HCT116 (cell line): ENCODE measurements at regions not wholly inside any gene's neighbourhood (a gene's known extent, or its start where the extent isn't known, plus 50 kb on each side); places are given as distances from the start of the nearest gene placed in this dataset.

ENCODE experiments used
- ATAC-seq: fragments of 200-7000 bp; cut with Tn5 transposase; 2 replicates; pipeline ENCODE4 v1.9.1; 2020; ENCODE audit warnings: mild to moderate bottlenecking, moderate library complexity
- BruUV-seq: library from RNA; stranded (reverse); fragments of 400-500 nt; replicated peaks from 2 replicates; lab custom pipeline; 2021; lab: Mats Ljungman, UMichigan
- CTCF ChIA-PET: fragments of 300-600 bp; sonication (Branson Sonifier 250); formaldehyde crosslinking; loops from one replicate; lab custom pipeline; 2021; ENCODE audit warnings: antibody characterized with exemption; lab: Charles Lee
- POLR2A ChIA-PET: fragments of 300-600, 350-600 bp; sonication (Branson Sonifier 250); formaldehyde crosslinking; loops from one replicate; lab custom pipeline; 2021; ENCODE audit warnings: antibody characterized with exemption; lab: Charles Lee
- RAD21 ChIA-PET, 2 experiments: fragments of 300-600 bp; sonication (Branson Sonifier 250); formaldehyde crosslinking; loops; one replicate each; lab custom pipeline; 2023; ENCODE audit warnings: low total read pairs in 2 of 2; ENCODE audit not compliant: uncharacterized antibody in 2 of 2, unreplicated experiment in 2 of 2, low non-redundant PET in 1 of 2; lab: Charles Lee
- DNase-seq: peaks from one replicate; pipeline ENCODE4 v3.0.0-alpha.2; 2010; ENCODE audit warnings: low read depth, low spot score
- H2AFZ ChIP-seq: fragments of 200-600 bp; shearing (Covaris generic), sonication (generic); 2 replicates; pipeline ENCODE4 v1.6.1; 2017; ENCODE audit warnings: low read depth, mixed run types, mixed read lengths, antibody characterized with exemption, low read length; ENCODE audit not compliant: poor library complexity, severe bottlenecking
- H3K27ac ChIP-seq: 2 replicates; pipeline ENCODE4 v1.5.1; 2012; ENCODE audit warnings: low read depth, low read length
- H3K27me3 ChIP-seq: fragments of 200-600 bp; sonication (generic); 2 replicates; pipeline ENCODE4 v1.6.1; 2016; ENCODE audit warnings: mixed run types, low read length, mixed read lengths; ENCODE audit not compliant: insufficient read depth
- H3K36me3 ChIP-seq, 2 experiments: fragments of 200-500 bp in 1 of 2; fragments of 200-600 bp in 1 of 2; sonication (Bioruptor generic) in 1 of 2; sonication (generic) in 1 of 2; 2 replicates each; pipeline versions ENCODE4 v1.5.1 to v1.6.1; 2014 to 2016; ENCODE audit warnings: low read length in 2 of 2, inconsistent platforms in 1 of 2, mixed read lengths in 1 of 2, mixed run types in 1 of 2; ENCODE audit not compliant: insufficient read depth in 2 of 2, control insufficient read depth in 1 of 2
- H3K4me1 ChIP-seq, 2 experiments: fragments of 200-600 bp in 1 of 2; sonication (generic) in 1 of 2; 2 replicates each; pipeline versions ENCODE4 v1.5.1 to v1.6.1; 2012 to 2017; ENCODE audit warnings: low read length in 2 of 2, inconsistent platforms in 1 of 2, mild to moderate bottlenecking in 1 of 2, mixed read lengths in 1 of 2, mixed run types in 1 of 2, moderate library complexity in 1 of 2; ENCODE audit not compliant: insufficient read depth in 2 of 2, control insufficient read depth in 1 of 2
- H3K4me2 ChIP-seq: fragments of 200-600 bp; sonication (generic); 2 replicates; pipeline ENCODE4 v1.6.1; 2017; ENCODE audit warnings: mixed run types, low read length, mixed read lengths
- H3K4me3 ChIP-seq, 2 experiments: fragments of 200-600 bp in 1 of 2; sonication (generic) in 1 of 2; replicated peaks in 1 of 2; 2 replicates each; pipeline ENCODE4 v1.5.1; 2011 to 2016; ENCODE audit warnings: low read length in 2 of 2, control low read depth in 1 of 2, low read depth in 1 of 2, mild to moderate bottlenecking in 1 of 2, mixed read lengths in 1 of 2, mixed run types in 1 of 2
- H3K79me2 ChIP-seq: fragments of 200-600 bp; sonication (generic); 2 replicates; pipeline ENCODE4 v1.6.1; 2017; ENCODE audit warnings: mild to moderate bottlenecking, mixed run types, low read length, moderate library complexity, mixed read lengths; ENCODE audit not compliant: insufficient read depth
- H3K9ac ChIP-seq: fragments of 200-600 bp; sonication (generic); 2 replicates; pipeline ENCODE4 v1.6.1; 2016; ENCODE audit warnings: low read length, mixed read lengths
- H3K9me2 ChIP-seq: fragments of 200-600 bp; sonication (generic), shearing (Covaris generic); 2 replicates; pipeline ENCODE4 v1.6.1; 2017; ENCODE audit warnings: mixed run types, mild to moderate bottlenecking, moderate library complexity; ENCODE audit not compliant: insufficient read depth
- H3K9me3 ChIP-seq, 2 experiments: fragments of 200-500 bp in 1 of 2; fragments of 200-600 bp in 1 of 2; sonication (Bioruptor generic) in 1 of 2; sonication (generic) in 1 of 2; 2 replicates each; pipeline ENCODE4 v1.6.1; 2014 to 2017; ENCODE audit warnings: low read length in 2 of 2, mixed read lengths in 2 of 2, inconsistent platforms in 1 of 2, low read depth in 1 of 2, mild to moderate bottlenecking in 1 of 2, mixed run types in 1 of 2, moderate library complexity in 1 of 2; ENCODE audit not compliant: control insufficient read depth in 1 of 2, insufficient read depth in 1 of 2
- H4K20me1 ChIP-seq: fragments of 200-600 bp; sonication (generic), shearing (Covaris generic); 2 replicates; pipeline ENCODE4 v1.6.1; 2017; ENCODE audit warnings: mixed run types, mild to moderate bottlenecking, moderate library complexity; ENCODE audit not compliant: insufficient read depth
- CBX3 ChIP-seq: IDR thresholded peaks from 2 replicates; pipeline ENCODE4 v1.6.1; 2012; ENCODE audit warnings: low read depth
- CTCF ChIP-seq, 3 experiments: fragments of 200-600 bp in 1 of 3; sonication (generic) in 1 of 3; IDR thresholded peaks in 2 of 3; conservative IDR thresholded peaks in 1 of 3; 2 replicates each; pipeline ENCODE4 v1.5.1; 2012 to 2017; ENCODE audit warnings: low read depth in 2 of 3, low read length in 2 of 3, antibody characterized with exemption in 1 of 3, borderline replicate concordance in 1 of 3, control low read depth in 1 of 3, mild to moderate bottlenecking in 1 of 3, mixed read lengths in 1 of 3, mixed run types in 1 of 3, moderate library complexity in 1 of 3; ENCODE audit not compliant: insufficient read depth in 1 of 3
- EZH2 ChIP-seq: fragments of 200-600 bp; sonication (generic); IDR thresholded peaks from 2 replicates; pipeline ENCODE4 v1.6.1; 2017; ENCODE audit warnings: antibody characterized with exemption, mixed run types
- FOSL1 ChIP-seq: IDR thresholded peaks from 2 replicates; pipeline ENCODE4 v1.6.1; 2012; ENCODE audit warnings: low read depth
- POLR2A ChIP-seq: IDR thresholded peaks from 2 replicates; pipeline ENCODE4 v1.7.0; 2011; ENCODE audit warnings: borderline replicate concordance; ENCODE audit not compliant: insufficient read depth, insufficient read length; ENCODE audit errors: extremely low read depth
- POLR2AphosphoS5 ChIP-seq: IDR thresholded peaks from 2 replicates; pipeline ENCODE4 v1.6.1; 2011; ENCODE audit warnings: mild to moderate bottlenecking, low read depth, low read length, moderate library complexity
- SIN3A ChIP-seq: IDR thresholded peaks from 2 replicates; pipeline ENCODE4 v1.6.1; 2012; ENCODE audit warnings: low read depth
- SP1 ChIP-seq: IDR thresholded peaks from 2 replicates; pipeline ENCODE4 v1.6.1; 2012; ENCODE audit warnings: low read depth
- SRF ChIP-seq: IDR thresholded peaks from 2 replicates; pipeline ENCODE4 v1.6.1; 2012; ENCODE audit warnings: low read depth
- YY1 ChIP-seq: IDR thresholded peaks from 2 replicates; pipeline ENCODE4 v1.6.1; 2011; ENCODE audit warnings: low read length, low read depth, moderate library complexity, mild to moderate bottlenecking; ENCODE audit not compliant: insufficient replicate concordance; ENCODE audit errors: extremely low read depth
- ZFX ChIP-seq: fragments of 450-650 bp; IDR thresholded peaks from 2 replicates; pipeline ENCODE4 v1.6.1; 2017
- ZNF274 ChIP-seq: fragments of 200-500 bp; sonication (Bioruptor generic); IDR thresholded peaks from 2 replicates; pipeline ENCODE4 v1.6.1; 2014; ENCODE audit warnings: mild to moderate bottlenecking, low read depth, low read length, inconsistent platforms
- intact Hi-C: fragments of 100-400 bp; cut with micrococcal nuclease; formaldehyde crosslinking; loops from 2 replicates; pipeline ENCODE4 v1.10.0; 2022
- TF ChIP-seq, protein P1 (sequence below): IDR thresholded peaks from 2 replicates; pipeline ENCODE4 v1.6.1; 2012

DNA sequence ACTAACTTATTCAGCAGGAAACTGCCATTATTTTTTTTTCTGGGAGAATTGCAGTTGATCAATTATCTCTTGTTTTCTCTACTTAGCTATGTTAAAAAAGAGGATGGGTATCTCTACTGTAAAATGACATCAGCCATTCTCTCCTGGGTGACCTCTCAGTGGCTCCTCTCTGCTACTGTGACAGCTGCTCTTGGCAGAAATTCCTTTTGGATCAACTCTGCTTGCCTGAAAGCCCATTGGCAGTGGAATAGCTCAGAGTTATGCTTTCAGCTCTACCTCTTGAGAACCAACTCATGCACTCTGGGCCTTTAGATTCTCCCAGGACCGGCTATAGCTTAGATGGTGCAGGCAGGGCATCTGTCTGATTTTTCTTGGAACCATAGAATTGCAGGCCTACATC is 99.9 kb upstream of the GAP43 start (continued):
- TF ChIP-seq CTCF (IDR thresholded peaks at IDR 0.05 in 2 of 3, conservative IDR thresholded peaks at IDR 0.05 in 1 of 3; ENCODE audit: borderline replicate concordance in 1 of 3, insufficient read depth in 1 of 3, low read depth in 2 of 3, low read length in 2 of 3) (no peak), ZFX (no peak), FOSL1 (no peak), YY1 (no peak)

GRCh38 chr3:115524549-115524948 is 98.8 kb upstream of the GAP43 start:
- CTCF ChIA-PET: no interaction called here
- H3K27me3 ChIP-seq: no peaks in the 10 kb centered on the region
- ATAC-seq (no peak), DNase-seq (no peak)
- no peak overlapping the region for H3K4me3 ChIP-seq
- H3K4me2 ChIP-seq: no peak overlapping the region
- no peaks in the 10 kb centered on the region for H3K36me3 ChIP-seq
- no peaks in the 10 kb centered on the region for H3K4me1 ChIP-seq
- H3K9me2 ChIP-seq: no peaks in the 10 kb centered on the region
- RAD21 ChIA-PET: no interaction called here
- POLR2A ChIA-PET: no interaction called here
- no peak overlapping the region for H3K9ac ChIP-seq
- BruUV-seq: no TSS peak
- no peaks in the 10 kb centered on the region for H3K79me2 ChIP-seq
- no peak for TF ChIP-seq POLR2AphosphoS5
- TF ChIP-seq SIN3A: no peak
- no peak overlapping the region for H2AFZ ChIP-seq
- H3K9me3 ChIP-seq: no peaks in the 10 kb centered on the region
- no peaks in the 10 kb centered on the region for H4K20me1 ChIP-seq
- H3K27ac ChIP-seq: no peak overlapping the region
- intact Hi-C loops: no loop called here

DNA sequence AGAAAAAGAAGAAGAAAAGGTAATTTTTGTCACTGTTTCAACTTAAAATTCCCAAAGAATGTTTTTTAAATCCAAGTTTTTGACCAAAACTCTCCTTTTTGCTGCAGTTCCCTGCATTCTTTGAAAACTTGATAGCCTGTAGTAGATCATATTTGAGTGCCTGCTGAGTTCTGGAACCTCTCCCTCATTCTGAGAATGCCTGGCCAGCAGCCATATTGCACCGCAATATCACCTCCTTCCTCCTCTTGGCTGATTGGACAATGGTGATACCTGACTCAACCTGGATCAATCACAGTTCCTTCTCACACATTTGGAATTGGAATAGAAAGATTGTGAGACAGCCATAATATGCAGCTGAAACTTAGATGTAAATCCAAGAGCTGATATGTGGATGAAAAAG is 97.6 kb upstream of the GAP43 start:
- H3K27ac ChIP-seq: no peak overlapping the region
- H3K36me3 ChIP-seq: no peaks in the 10 kb centered on the region
- ChIA-PET CTCF (no interaction called here), RAD21 (no interaction called here), POLR2A (no interaction called here)
- DNase-seq (no peak), ATAC-seq (no peak)
- H3K9ac ChIP-seq: no peak overlapping the region
- H2AFZ ChIP-seq: no peak overlapping the region
- no peak overlapping the region for H3K4me2 ChIP-seq
- BruUV-seq: no TSS peak
- no peaks in the 10 kb centered on the region for H3K9me2 ChIP-seq
- H4K20me1 ChIP-seq: no peaks in the 10 kb centered on the region
- intact Hi-C loops: no loop called here
- H3K4me1 ChIP-seq: no peaks in the 10 kb centered on the region
- H3K4me3 ChIP-seq: no peak overlapping the region
- H3K27me3 ChIP-seq: no peaks in the 10 kb centered on the region
- H3K9me3 ChIP-seq: no peaks in the 10 kb centered on the region
- H3K79me2 ChIP-seq: no peaks in the 10 kb centered on the region
- no peak for TF ChIP-seq ZNF274
- TF ChIP-seq, protein P1, sequence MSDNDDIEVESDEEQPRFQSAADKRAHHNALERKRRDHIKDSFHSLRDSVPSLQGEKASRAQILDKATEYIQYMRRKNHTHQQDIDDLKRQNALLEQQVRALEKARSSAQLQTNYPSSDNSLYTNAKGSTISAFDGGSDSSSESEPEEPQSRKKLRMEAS: no peak
- no peak for TF ChIP-seq CBX3
- TF ChIP-seq EZH2: no peak
- TF ChIP-seq POLR2A: no peak
- no peak for TF ChIP-seq SIN3A
- no peak for TF ChIP-seq YY1
- TF ChIP-seq POLR2AphosphoS5: no peak
- no peak for TF ChIP-seq SP1
- TF ChIP-seq SRF: no peak
